Fibroblast of lung (primary cell): ENCODE measurements at regions not wholly inside any gene's neighbourhood (a gene's known extent, or its start where the extent isn't known, plus 50 kb on each side); places are given as distances from the start of the nearest gene placed in this dataset.

Source experiments
- DNase-seq, 2 donors: peaks; one replicate each; pipeline versions ENCODE4 v3.0.0 to v3.0.0-alpha.2; 2010; ENCODE audit warnings: low read depth in 2 of 2
- H2AFZ ChIP-seq: 2 replicates; pipeline ENCODE4 v1.5.1; 2012; ENCODE audit warnings: low read length, control low read depth, inconsistent platforms
- H3K27ac ChIP-seq: 2 replicates; pipeline ENCODE4 v1.5.1; 2011; ENCODE audit warnings: low read length, control low read depth; ENCODE audit not compliant: insufficient read depth
- H3K27me3 ChIP-seq: 2 replicates; pipeline ENCODE4 v1.5.1; 2011; ENCODE audit warnings: mild to moderate bottlenecking, low read length; ENCODE audit not compliant: control insufficient read depth, insufficient read depth
- H3K36me3 ChIP-seq: 2 replicates; pipeline ENCODE4 v1.5.1; 2011; ENCODE audit warnings: low read length; ENCODE audit not compliant: control insufficient read depth, insufficient read depth
- H3K4me1 ChIP-seq: 2 replicates; pipeline ENCODE4 v1.5.1; 2011; ENCODE audit warnings: low read length; ENCODE audit not compliant: control insufficient read depth, insufficient read depth; ENCODE audit errors: extremely low read depth
- H3K4me2 ChIP-seq: 2 replicates; pipeline ENCODE4 v1.5.1; 2011; ENCODE audit warnings: low read length, control low read depth; ENCODE audit not compliant: insufficient read depth; ENCODE audit errors: extremely low read depth
- H3K4me3 ChIP-seq, 4 experiments: fragments of 200-600 bp in 1 of 4; sonication (generic) in 1 of 4; replicated peaks in 1 of 4; 2 replicates each; pipeline ENCODE4 v1.5.1; 2011 to 2016; ENCODE audit warnings: low read length in 4 of 4, low read depth in 3 of 4, mild to moderate bottlenecking in 3 of 4, control low read depth in 2 of 4, inconsistent platforms in 1 of 4, mixed read lengths in 1 of 4; ENCODE audit not compliant: insufficient read depth in 1 of 4; ENCODE audit errors: control extremely low read depth in 1 of 4
- H3K79me2 ChIP-seq: 2 replicates; pipeline ENCODE4 v1.5.1; 2012; ENCODE audit warnings: mild to moderate bottlenecking, low read length, inconsistent platforms; ENCODE audit not compliant: control insufficient read depth, insufficient read depth
- H3K9ac ChIP-seq: 2 replicates; pipeline ENCODE4 v1.5.1; 2011; ENCODE audit warnings: mild to moderate bottlenecking, low read length, control low read depth; ENCODE audit not compliant: insufficient read depth
- H3K9me3 ChIP-seq: 2 replicates; pipeline ENCODE4 v1.5.1; 2012; ENCODE audit warnings: low read depth, low read length; ENCODE audit not compliant: control insufficient read depth, insufficient read depth
- H4K20me1 ChIP-seq: 2 replicates; pipeline ENCODE4 v1.5.1; 2011; ENCODE audit warnings: low read length; ENCODE audit not compliant: control insufficient read depth, insufficient read depth; ENCODE audit errors: extremely low read depth
- EZH2 ChIP-seq: IDR thresholded peaks from 2 replicates; pipeline ENCODE4 v1.5.1; 2012; ENCODE audit warnings: low read length, control low read depth, mild to moderate bottlenecking; ENCODE audit errors: missing control alignments
- TF ChIP-seq, protein P1 (sequence below), 2 donors: IDR thresholded peaks in 1 of 2; conservative IDR thresholded peaks in 1 of 2; 1 replicate in 1 of 2; 2 replicates in 1 of 2; pipeline ENCODE4 v1.5.1; 2011 to 2012; ENCODE audit warnings: low read length in 2 of 2, control low read depth in 1 of 2, inconsistent platforms in 1 of 2, low read depth in 1 of 2, mild to moderate bottlenecking in 1 of 2

DNA sequence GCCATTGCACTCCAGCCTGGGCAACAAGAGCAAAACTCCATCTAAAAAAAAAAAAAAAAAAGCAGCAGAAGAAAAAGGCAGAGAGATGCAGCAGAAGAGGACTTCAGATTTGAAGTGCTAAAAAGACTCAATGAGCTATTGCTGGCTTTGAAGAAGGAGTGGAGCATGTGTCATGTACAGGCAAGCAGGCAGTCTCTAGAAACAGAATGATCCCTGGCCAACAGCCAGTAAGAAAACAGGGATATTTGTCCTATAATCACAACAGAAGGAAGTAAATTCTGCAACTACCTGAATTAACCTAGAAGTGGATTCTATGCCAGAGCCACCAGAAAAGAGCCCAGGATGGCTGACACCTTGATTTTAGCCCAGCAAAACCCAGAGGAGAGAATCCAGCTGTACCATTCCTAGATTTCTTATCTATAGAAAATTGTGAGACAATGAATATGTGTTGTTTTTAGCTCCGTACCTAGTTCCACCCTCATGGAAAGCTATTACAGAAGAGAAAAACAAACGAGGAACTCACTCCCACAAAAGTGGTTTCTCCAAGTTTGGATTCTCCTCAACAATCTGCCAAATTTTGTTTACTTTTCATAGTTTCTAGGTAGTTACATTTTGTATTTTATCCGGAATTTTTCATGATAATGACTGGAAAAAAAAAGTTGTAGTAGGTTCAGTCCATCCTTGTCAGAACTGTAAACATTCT, 198.2 kb upstream of the GNAI1 start:
- Histone ChIP-seq H2AFZ (no peak overlapping the region), H3K4me3 (no peak overlapping the region), H3K4me1 (no peaks in the 10 kb centered on the region), H4K20me1 (no peaks in the 10 kb centered on the region), H3K79me2 (no peaks in the 10 kb centered on the region), H3K4me2 (no peak overlapping the region), H3K27me3 (no peaks in the 10 kb centered on the region), H3K9me3 (no peaks in the 10 kb centered on the region), H3K27ac (no peak overlapping the region), H3K36me3 (no peaks in the 10 kb centered on the region), H3K9ac (no peak overlapping the region)
- TF ChIP-seq EZH2, result no peak
- TF ChIP-seq, protein P1, sequence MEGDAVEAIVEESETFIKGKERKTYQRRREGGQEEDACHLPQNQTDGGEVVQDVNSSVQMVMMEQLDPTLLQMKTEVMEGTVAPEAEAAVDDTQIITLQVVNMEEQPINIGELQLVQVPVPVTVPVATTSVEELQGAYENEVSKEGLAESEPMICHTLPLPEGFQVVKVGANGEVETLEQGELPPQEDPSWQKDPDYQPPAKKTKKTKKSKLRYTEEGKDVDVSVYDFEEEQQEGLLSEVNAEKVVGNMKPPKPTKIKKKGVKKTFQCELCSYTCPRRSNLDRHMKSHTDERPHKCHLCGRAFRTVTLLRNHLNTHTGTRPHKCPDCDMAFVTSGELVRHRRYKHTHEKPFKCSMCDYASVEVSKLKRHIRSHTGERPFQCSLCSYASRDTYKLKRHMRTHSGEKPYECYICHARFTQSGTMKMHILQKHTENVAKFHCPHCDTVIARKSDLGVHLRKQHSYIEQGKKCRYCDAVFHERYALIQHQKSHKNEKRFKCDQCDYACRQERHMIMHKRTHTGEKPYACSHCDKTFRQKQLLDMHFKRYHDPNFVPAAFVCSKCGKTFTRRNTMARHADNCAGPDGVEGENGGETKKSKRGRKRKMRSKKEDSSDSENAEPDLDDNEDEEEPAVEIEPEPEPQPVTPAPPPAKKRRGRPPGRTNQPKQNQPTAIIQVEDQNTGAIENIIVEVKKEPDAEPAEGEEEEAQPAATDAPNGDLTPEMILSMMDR (conservative IDR thresholded peaks at IDR 0.05 in 1 of 2, IDR thresholded peaks at IDR 0.05 in 1 of 2; ENCODE audit: low read depth in 1 of 2, low read length in 2 of 2), result no peak
- DNase-seq, result peak in 1 of 2 donors; percentile 8

DNA sequence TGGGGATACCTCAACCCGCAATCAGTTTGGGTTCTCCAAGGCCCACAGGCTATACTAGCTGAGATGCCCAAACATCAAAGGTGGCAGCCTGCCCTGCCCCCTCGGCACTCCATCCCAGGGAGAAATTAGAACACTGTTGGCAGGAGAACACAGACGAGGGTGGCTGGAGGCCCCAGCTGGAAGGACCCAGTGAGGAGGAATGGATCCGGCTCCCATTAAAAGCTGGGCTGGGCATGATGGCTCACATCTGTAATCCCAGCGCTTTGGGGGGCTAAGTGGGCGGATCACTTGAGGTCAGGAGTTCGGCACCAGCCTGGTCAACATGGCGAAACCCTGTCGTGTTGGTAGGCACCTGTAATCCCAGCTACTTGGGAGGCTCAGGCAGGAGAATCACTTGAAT, 199.9 kb upstream of the GNAI1 start:
- no peak overlapping the region for H3K4me3 ChIP-seq
- no peak overlapping the region for H3K27ac ChIP-seq
- H2AFZ ChIP-seq, result no peak overlapping the region
- H3K4me1 ChIP-seq, result no peaks in the 10 kb centered on the region
- no peak overlapping the region for H3K9ac ChIP-seq
- TF ChIP-seq, protein P1 (conservative IDR thresholded peaks at IDR 0.05 in 1 of 2, IDR thresholded peaks at IDR 0.05 in 1 of 2; ENCODE audit: low read depth in 1 of 2, low read length in 2 of 2), result no peak
- no peak for TF ChIP-seq EZH2
- no peaks in the 10 kb centered on the region for H3K9me3 ChIP-seq
- H3K79me2 ChIP-seq, result no peaks in the 10 kb centered on the region
- H3K4me2 ChIP-seq, result no peak overlapping the region
- no peaks in the 10 kb centered on the region for H3K27me3 ChIP-seq
- H4K20me1 ChIP-seq, result no peaks in the 10 kb centered on the region
- DNase-seq, result no peak
- no peaks in the 10 kb centered on the region for H3K36me3 ChIP-seq

DNA sequence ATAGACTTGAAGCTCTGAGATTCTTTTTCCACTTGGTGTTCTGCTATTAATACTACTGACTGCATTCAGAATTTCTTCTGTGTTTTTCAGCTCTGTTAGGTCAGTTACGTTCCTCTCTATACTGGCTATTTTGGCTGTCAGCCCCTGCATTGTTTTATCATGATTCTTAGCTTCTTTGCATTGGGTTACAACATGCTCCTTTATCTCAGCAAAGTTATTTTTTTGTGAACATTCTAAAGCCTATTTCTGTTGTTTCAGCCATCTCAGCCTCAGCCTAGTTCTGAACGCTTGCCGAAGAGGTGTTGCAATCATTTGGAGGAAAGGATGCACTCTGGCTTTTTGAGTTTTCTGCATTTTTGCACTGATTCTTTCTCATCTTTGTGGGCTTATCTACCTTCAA, 201.5 kb upstream of the GNAI1 start:
- Histone ChIP-seq H4K20me1 (no peaks in the 10 kb centered on the region), H3K9ac (no peak overlapping the region), H3K4me2 (no peak overlapping the region), H3K9me3 (no peaks in the 10 kb centered on the region), H3K79me2 (no peaks in the 10 kb centered on the region), H3K36me3 (no peaks in the 10 kb centered on the region), H2AFZ (no peak overlapping the region), H3K27ac (no peak overlapping the region), H3K4me1 (no peaks in the 10 kb centered on the region), H3K27me3 (no peaks in the 10 kb centered on the region), H3K4me3 (no peak overlapping the region)
- DNase-seq, result peak; percentile 51 to 90
- TF ChIP-seq, protein P1 (conservative IDR thresholded peaks at IDR 0.05 in 1 of 2, IDR thresholded peaks at IDR 0.05 in 1 of 2; ENCODE audit: low read depth in 1 of 2, low read length in 2 of 2), result no peak
- no peak for TF ChIP-seq EZH2
